ENCODE measurements at regions not wholly inside any gene's neighbourhood (a gene's known extent, or its start where the extent isn't known, plus 50 kb on each side); places are given as distances from the start of the nearest gene placed in this dataset.

- 5% methylated on average over 4 of the region's 4 CpGs for WGBS (ENCODE audit: low lambda C conversion rate)
- H3K9ac ChIP-seq, result no peak overlapping the region
- CTCF ChIA-PET, result no interaction called here
- no peak overlapping the region for H3K4me2 ChIP-seq
- no peak overlapping the region for H3K4me3 ChIP-seq (ENCODE audit: low read depth in 2 of 2, low read length in 1 of 2)
- no peak for TF ChIP-seq RXRA (IDR thresholded peaks at IDR 0.05; ENCODE audit: borderline replicate concordance, low read depth)
- no peak for TF ChIP-seq EZH2phosphoT487 (IDR thresholded peaks at IDR 0.05; ENCODE audit: borderline replicate concordance, low read depth)
- TF ChIP-seq NRF1 (IDR thresholded peaks at IDR 0.05; ENCODE audit: low read depth, low read length), result no peak
- no peak for TF ChIP-seq PBX3 (IDR thresholded peaks at IDR 0.05)
- no peak for TF ChIP-seq FOXM1 (IDR thresholded peaks at IDR 0.05; ENCODE audit: low read depth)
- no peaks in the 10 kb centered on the region for H3K79me2 ChIP-seq (ENCODE audit: insufficient read depth)
- H3K36me3 ChIP-seq (replicated peaks in 1 of 2; ENCODE audit: control insufficient read depth in 1 of 2, insufficient read depth in 2 of 2, low read length in 1 of 2), result no peaks in the 10 kb centered on the region
- H3K4me1 ChIP-seq (ENCODE audit: control insufficient read depth in 1 of 2, insufficient read depth in 2 of 2, low read depth in 1 of 2, low read length in 1 of 2), result no peaks in the 10 kb centered on the region
- H3F3A ChIP-seq (replicated peaks; ENCODE audit: insufficient read depth), result no peaks in the 10 kb centered on the region
- no peaks in the 10 kb centered on the region for H3K9me2 ChIP-seq
- no peak overlapping the region for H2AFZ ChIP-seq (ENCODE audit: low read depth)
- no peaks in the 10 kb centered on the region for H4K20me1 ChIP-seq (ENCODE audit: insufficient read depth)
- no peaks in the 10 kb centered on the region for H3K9me3 ChIP-seq
- no peak overlapping the region for H3K27ac ChIP-seq (ENCODE audit: low read depth in 2 of 2, low read length in 1 of 2)
- POLR2A ChIA-PET, result no interaction called here
- no peak for DNase-seq
- no peaks in the 10 kb centered on the region for H3K27me3 ChIP-seq (ENCODE audit: insufficient read depth)
Measured at GRCh38 chr9:26391036-26391435, 501.6 kb downstream of the CAAP1 start.

GRCh38 chr9:26375448-26375847, 517.2 kb downstream of the CAAP1 start:
- H3K4me2 ChIP-seq, result no peak overlapping the region
- no peak for DNase-seq
- no peaks in the 10 kb centered on the region for H3K36me3 ChIP-seq (replicated peaks in 1 of 2; ENCODE audit: control insufficient read depth in 1 of 2, insufficient read depth in 2 of 2, low read length in 1 of 2)
- H4K20me1 ChIP-seq (ENCODE audit: insufficient read depth), result no peaks in the 10 kb centered on the region
- no peaks in the 10 kb centered on the region for H3K4me1 ChIP-seq (ENCODE audit: control insufficient read depth in 1 of 2, insufficient read depth in 2 of 2, low read depth in 1 of 2, low read length in 1 of 2)
- no peaks in the 10 kb centered on the region for H3K9me3 ChIP-seq
- WGBS (ENCODE audit: low lambda C conversion rate), result 36% methylated on average over 2 of the region's 2 CpGs
- no peak overlapping the region for H3K4me3 ChIP-seq (ENCODE audit: low read depth in 2 of 2, low read length in 1 of 2)
- no peaks in the 10 kb centered on the region for H3F3A ChIP-seq (replicated peaks; ENCODE audit: insufficient read depth)
- H3K9ac ChIP-seq, result no peak overlapping the region
- no peak for TF ChIP-seq ELF1 (IDR thresholded peaks at IDR 0.05)
- H3K9me2 ChIP-seq, result no peaks in the 10 kb centered on the region
- H2AFZ ChIP-seq (ENCODE audit: low read depth), result no peak overlapping the region
- ChIA-PET POLR2A (no interaction called here), CTCF (interaction anchor here (0.5 kb wide), 1 partner anchor 50 kb away, joined by 3 read pairs; no protein-coding TSS in a partner anchor)
- no peaks in the 10 kb centered on the region for H3K79me2 ChIP-seq (ENCODE audit: insufficient read depth)
- no peak overlapping the region for H3K27ac ChIP-seq (ENCODE audit: low read depth in 2 of 2, low read length in 1 of 2)
- H3K27me3 ChIP-seq (ENCODE audit: insufficient read depth), result no peaks in the 10 kb centered on the region

- Histone ChIP-seq H3K9me2 (no peaks in the 10 kb centered on the region), H3K79me2 (ENCODE audit: insufficient read depth) (no peaks in the 10 kb centered on the region), H4K20me1 (ENCODE audit: insufficient read depth) (no peaks in the 10 kb centered on the region), H2AFZ (ENCODE audit: low read depth) (no peak overlapping the region), H3K4me3 (ENCODE audit: low read depth in 2 of 2, low read length in 1 of 2) (no peak overlapping the region), H3K27ac (ENCODE audit: low read depth in 2 of 2, low read length in 1 of 2) (no peak overlapping the region), H3K9me3 (no peaks in the 10 kb centered on the region), H3F3A (replicated peaks; ENCODE audit: insufficient read depth) (no peaks in the 10 kb centered on the region), H3K4me2 (no peak overlapping the region), H3K36me3 (replicated peaks in 1 of 2; ENCODE audit: control insufficient read depth in 1 of 2, insufficient read depth in 2 of 2, low read length in 1 of 2) (no peaks in the 10 kb centered on the region), H3K27me3 (ENCODE audit: insufficient read depth) (no peaks in the 10 kb centered on the region), H3K9ac (no peak overlapping the region), H3K4me1 (ENCODE audit: control insufficient read depth in 1 of 2, insufficient read depth in 2 of 2, low read depth in 1 of 2, low read length in 1 of 2) (no peaks in the 10 kb centered on the region)
- DNase-seq, result no peak
- TF ChIP-seq RAD21 (IDR thresholded peaks at IDR 0.05; ENCODE audit: low read length) (no peak), CTCF (IDR thresholded peaks at IDR 0.05) (no peak), GATA2 (CRISPR knock-in tag; IDR thresholded peaks at IDR 0.05) (no peak), FOXJ3 (CRISPR knock-in tag; IDR thresholded peaks at IDR 0.05) (no peak), SMC3 (IDR thresholded peaks at IDR 0.05; ENCODE audit: low read depth, low read length) (no peak), ZBTB33 (IDR thresholded peaks at IDR 0.05; ENCODE audit: borderline replicate concordance, low read depth) (no peak), ELF1 (IDR thresholded peaks at IDR 0.05) (no peak)
- WGBS (ENCODE audit: low lambda C conversion rate), result 58% methylated on average over 2 of the region's 2 CpGs
- ChIA-PET POLR2A (no interaction called here), CTCF (interaction anchor here (0.7 kb wide), 1 partner anchor 26 kb away, joined by 4 read pairs; no protein-coding TSS in a partner anchor)
Measured at GRCh38 chr9:26373616-26374015, 519.0 kb downstream of the CAAP1 start.

All from SK-N-SH (cell line).